ENCODE measurements at regions not wholly inside any gene's neighbourhood (a gene's known extent, or its start where the extent isn't known, plus 50 kb on each side); places are given as distances from the start of the nearest gene placed in this dataset.

DNA sequence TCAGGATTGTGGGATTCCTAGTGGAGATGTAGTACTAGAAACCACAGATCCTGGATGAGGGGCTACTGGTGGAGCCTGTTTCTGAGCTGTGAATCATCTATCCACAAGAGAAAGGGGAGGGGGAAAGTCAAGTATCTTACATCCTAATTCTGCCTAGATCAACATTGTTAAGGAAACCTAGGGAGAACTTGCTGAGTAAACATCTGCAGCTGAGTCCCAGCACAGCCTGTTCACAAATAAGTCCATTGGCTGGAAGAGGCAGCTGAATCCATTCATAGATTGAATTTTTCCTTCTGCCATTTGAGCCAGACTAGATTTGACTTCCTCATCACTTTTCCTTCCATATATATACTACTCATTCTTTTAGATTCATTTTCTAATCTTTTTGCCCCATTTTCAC is 460.5 kb downstream of the TUSC7 start:
- H3K27ac ChIP-seq (ENCODE audit: extremely low read depth, low read depth, low read length): no peak overlapping the region
- no peaks in the 10 kb centered on the region for H3K36me3 ChIP-seq (ENCODE audit: control insufficient read depth, insufficient read depth, low read length)
- H3K4me3 ChIP-seq: no peak overlapping the region
- ChIA-PET POLR2A (no interaction called here), CTCF (ENCODE audit: low intra/inter-chr PET ratio) (no interaction called here)
- no peak for TF ChIP-seq THRAP3 (IDR thresholded peaks at IDR 0.05; ENCODE audit: borderline replicate concordance)
- no peak for TF ChIP-seq ZNF518B (CRISPR knock-in tag; IDR thresholded peaks at IDR 0.05)
- TF ChIP-seq FIP1L1 (IDR thresholded peaks at IDR 0.05; ENCODE audit: low read depth, low read length, poor library complexity, severe bottlenecking): no peak
- no peak for TF ChIP-seq TCFL5 (CRISPR knock-in tag; conservative IDR thresholded peaks at IDR 0.05)
- TF ChIP-seq ZNF395 (CRISPR knock-in tag; IDR thresholded peaks at IDR 0.05): no peak
- TF ChIP-seq FOXK1 (CRISPR knock-in tag; IDR thresholded peaks at IDR 0.05; ENCODE audit: borderline replicate concordance): no peak
- TF ChIP-seq KDM1A (IDR thresholded peaks at IDR 0.05): no peak
- TF ChIP-seq DLX4 (CRISPR knock-in tag; IDR thresholded peaks at IDR 0.05): no peak
- TF ChIP-seq TRIM28 (IDR thresholded peaks at IDR 0.05): no peak
- no peak for TF ChIP-seq TSHZ1 (CRISPR knock-in tag; IDR thresholded peaks at IDR 0.05)
- TF ChIP-seq SLC30A9 (CRISPR knock-in tag; IDR thresholded peaks at IDR 0.05): no peak
- no peaks in the 10 kb centered on the region for H3K4me1 ChIP-seq (replicated peaks in 1 of 2; ENCODE audit: control insufficient read depth in 2 of 2, insufficient read depth in 2 of 2, low read length in 2 of 2)
- DNase-seq (ENCODE audit: extremely low read depth in 1 of 4, low spot score in 3 of 4): no peak
- H3K9me1 ChIP-seq (ENCODE audit: control insufficient read depth, insufficient read depth, low read length): no peaks in the 10 kb centered on the region
- BruUV-seq (replicated peaks): no TSS peak
- H2AFZ ChIP-seq (ENCODE audit: low read depth, low read length): no peak overlapping the region
- H3K4me2 ChIP-seq (ENCODE audit: insufficient read depth, low read length): no peak overlapping the region
- no peaks in the 10 kb centered on the region for H4K20me1 ChIP-seq (replicated peaks; ENCODE audit: control insufficient read depth, insufficient read depth, low read length)
- no peak overlapping the region for H3K9ac ChIP-seq (ENCODE audit: insufficient read depth in 1 of 2, low read depth in 2 of 2, low read length in 2 of 2)
- in situ Hi-C loops (cut with MboI): no loop called here
- intact Hi-C loops (cut with micrococcal nuclease): no loop called here
- no peak for ATAC-seq
- H3K27me3 ChIP-seq (ENCODE audit: control insufficient read depth in 2 of 2, insufficient read depth in 2 of 2, low read length in 2 of 2): no peaks in the 10 kb centered on the region
- H3K79me2 ChIP-seq (ENCODE audit: control insufficient read depth, insufficient read depth, low read length): no peaks in the 10 kb centered on the region
- no peaks in the 10 kb centered on the region for H3K9me3 ChIP-seq (replicated peaks; ENCODE audit: control insufficient read depth, insufficient read depth, low read depth, low read length)
- no peak for FAIRE-seq

Measured in K562 (cell line).